Sigmoid colon (tissue), 3 donors: ENCODE measurements at regions not wholly inside any gene's neighbourhood (a gene's known extent, or its start where the extent isn't known, plus 50 kb on each side); places are given as distances from the start of the nearest gene placed in this dataset.

Experiments used
- CTCF ChIP-seq, 4 experiments: fragments of 450-650 bp in 3 of 4; fragments of 200-600 bp in 1 of 4; IDR thresholded peaks; one replicate each; pipeline ENCODE4 v1.5.1; 2016 to 2019; ENCODE audit warnings: antibody characterized with exemption in 4 of 4, mild to moderate bottlenecking in 3 of 4, moderate library complexity in 2 of 4
- POLR2A ChIP-seq, 2 donors: fragments of 450-650 bp; IDR thresholded peaks; one replicate each; pipeline ENCODE4 v1.6.1; 2016; ENCODE audit warnings: antibody characterized with exemption in 2 of 2, mild to moderate bottlenecking in 2 of 2, moderate library complexity in 2 of 2

GRCh38 chr4:45294464-45294863, 568.1 kb upstream of the GNPDA2 start:
- no peak for TF ChIP-seq CTCF (IDR thresholded peaks at IDR 0.05)
- no peak for TF ChIP-seq POLR2A (IDR thresholded peaks at IDR 0.05)
